ENCODE measurements at regions not wholly inside any gene's neighbourhood (a gene's known extent, or its start where the extent isn't known, plus 50 kb on each side); places are given as distances from the start of the nearest gene placed in this dataset.

- TF ChIP-seq CTCF (IDR thresholded peaks at IDR 0.05; ENCODE audit: extremely low read depth in 1 of 2, insufficient read depth in 1 of 2, low read depth in 1 of 2, low read length in 2 of 2) (no peak), POLR2A (IDR thresholded peaks at IDR 0.05; ENCODE audit: low read depth, low read length) (no peak), EZH2 (IDR thresholded peaks at IDR 0.05; ENCODE audit: borderline replicate concordance, low read depth, low read length, severe bottlenecking) (no peak), MAX (IDR thresholded peaks at IDR 0.05; ENCODE audit: insufficient read depth, insufficient read length) (no peak), POLR2AphosphoS5 (IDR thresholded peaks at IDR 0.05; ENCODE audit: insufficient read depth, low read depth, low read length) (no peak)
Measured at GRCh38 chr19:28640506-28640905, 572.4 kb downstream of the UQCRFS1 start.

All from endothelial cell of umbilical vein (primary cell).